K562 (cell line): ENCODE measurements at regions not wholly inside any gene's neighbourhood (a gene's known extent, or its start where the extent isn't known, plus 50 kb on each side); places are given as distances from the start of the nearest gene placed in this dataset.

Experiments
- ATAC-seq: fragments of 200-7000 bp; cut with Tn5 transposase; 3 replicates; pipeline ENCODE4 v1.9.1; 2020; ENCODE audit warnings: moderate library complexity
- BruUV-seq: library from RNA; stranded (reverse); fragments of 400-500 nt; replicated peaks from 2 replicates; lab custom pipeline; 2021; lab: Mats Ljungman, UMichigan
- CTCF ChIA-PET: fragments of 300-600 bp; formaldehyde crosslinking; extraction: SDS; loops from one replicate; lab custom pipeline; 2021; ENCODE audit warnings: low intra/inter-chr PET ratio; lab: Yijun Ruan, JAX
- POLR2A ChIA-PET: fragments of 300-600, 350-650 bp; sonication (Branson Sonifier 250); formaldehyde crosslinking; extraction: SDS; loops from one replicate; lab custom pipeline; 2021; ENCODE audit warnings: antibody characterized with exemption, inconsistent platforms; lab: Yijun Ruan, JAX
- DNase-seq, 4 experiments: peaks; one replicate each; pipeline versions ENCODE4 v3.0.0 to v3.0.0-alpha.2; 2011 to 2018; ENCODE audit warnings: low spot score in 3 of 4, mixed read lengths in 3 of 4; ENCODE audit errors: extremely low read depth in 1 of 4
- FAIRE-seq: peaks from 2 replicates; lab custom pipeline; 2011; peaks lifted over from hg19 to GRCh38; lab: Jason Lieb, UNC
- H2AFZ ChIP-seq: 2 replicates; pipeline ENCODE4 v1.6.0; 2011; ENCODE audit warnings: low read depth, low read length, control low read depth, inconsistent platforms
- H3K27ac ChIP-seq: fragments of 200-600 bp; 3 replicates; pipeline ENCODE4 v1.8.0; 2011; ENCODE audit warnings: low read depth, mild to moderate bottlenecking, control low read depth, inconsistent platforms, low read length, moderate library complexity, mixed read lengths; ENCODE audit errors: extremely low read depth
- H3K27me3 ChIP-seq, 2 experiments: fragments of 300-600 bp in 1 of 2; 2 replicates in 1 of 2; 3 replicates in 1 of 2; pipeline versions ENCODE4 v1.6.0 to v1.8.0; 2011; ENCODE audit warnings: inconsistent platforms in 2 of 2, low read length in 2 of 2, mild to moderate bottlenecking in 1 of 2, mixed read lengths in 1 of 2, moderate library complexity in 1 of 2; ENCODE audit not compliant: control insufficient read depth in 2 of 2, insufficient read depth in 2 of 2
- H3K36me3 ChIP-seq: fragments of 300-600 bp; 3 replicates; pipeline ENCODE4 v1.8.0; 2011; ENCODE audit warnings: mild to moderate bottlenecking, low read length, inconsistent platforms; ENCODE audit not compliant: control insufficient read depth, insufficient read depth
- H3K4me1 ChIP-seq, 2 experiments: fragments of 200-600 bp in 1 of 2; replicated peaks in 1 of 2; 2 replicates in 1 of 2; 3 replicates in 1 of 2; pipeline versions ENCODE4 v1.5.1 to v1.8.0; 2011; ENCODE audit warnings: inconsistent platforms in 2 of 2, low read length in 2 of 2, mild to moderate bottlenecking in 1 of 2, mixed read lengths in 1 of 2, moderate library complexity in 1 of 2; ENCODE audit not compliant: control insufficient read depth in 2 of 2, insufficient read depth in 2 of 2
- H3K4me2 ChIP-seq: 2 replicates; pipeline ENCODE4 v1.6.1; 2011; ENCODE audit warnings: low read length, control low read depth, inconsistent platforms, mixed read lengths; ENCODE audit not compliant: insufficient read depth
- H3K4me3 ChIP-seq: fragments of 200-600 bp; sonication (generic), shearing (Covaris generic); 2 replicates; pipeline ENCODE4 v1.5.1; 2016; ENCODE audit warnings: control low read depth, inconsistent platforms
- H3K79me2 ChIP-seq: fragments of 200-600 bp; 3 replicates; pipeline ENCODE4 v1.8.0; 2011; ENCODE audit warnings: low read length, inconsistent platforms; ENCODE audit not compliant: control insufficient read depth, insufficient read depth
- H3K9ac ChIP-seq, 2 experiments: 2 replicates each; pipeline versions ENCODE4 v1.6.0 to v1.6.1; 2011; ENCODE audit warnings: low read depth in 2 of 2, low read length in 2 of 2, control low read depth in 1 of 2, inconsistent platforms in 1 of 2, mild to moderate bottlenecking in 1 of 2, mixed read lengths in 1 of 2; ENCODE audit not compliant: insufficient read depth in 1 of 2
- H3K9me1 ChIP-seq: one replicate; pipeline ENCODE4 v1.6.0; 2011; ENCODE audit warnings: inconsistent platforms, mild to moderate bottlenecking, low read length, moderate library complexity; ENCODE audit not compliant: control insufficient read depth, insufficient read depth
- H3K9me3 ChIP-seq: replicated peaks from 2 replicates; pipeline ENCODE4 v1.5.1; 2011; ENCODE audit warnings: low read depth, low read length, inconsistent platforms; ENCODE audit not compliant: control insufficient read depth, insufficient read depth
- H4K20me1 ChIP-seq: replicated peaks from 2 replicates; pipeline ENCODE4 v1.6.1; 2011; ENCODE audit warnings: low read length, inconsistent platforms, mixed read lengths; ENCODE audit not compliant: control insufficient read depth, insufficient read depth
- BACH1 ChIP-seq: fragments of 200-800 bp; sonication (Bioruptor generic); IDR thresholded peaks from 2 replicates; pipeline ENCODE4 v1.6.1; 2016; ENCODE audit warnings: missing genetic modification characterization, missing compliant biosample characterization
- HDAC1 ChIP-seq, 2 experiments: fragments of 450-650 bp; IDR thresholded peaks; 2 replicates each; pipeline ENCODE4 v1.6.1; 2016 to 2017; ENCODE audit warnings: inconsistent platforms in 1 of 2, mild to moderate bottlenecking in 1 of 2, moderate library complexity in 1 of 2
- RBBP5 ChIP-seq: fragments of 200-600 bp; sonication (generic); IDR thresholded peaks from 2 replicates; pipeline ENCODE4 v1.6.1; 2012; ENCODE audit warnings: borderline replicate concordance, mild to moderate bottlenecking, low read length, control low read depth, inconsistent platforms; ENCODE audit not compliant: insufficient read depth, poor library complexity, severe bottlenecking
- RBM14 ChIP-seq: fragments of 200-400 bp; formaldehyde crosslinking; IDR thresholded peaks from 2 replicates; pipeline ENCODE4 v1.6.1; 2018; ENCODE audit warnings: low read depth, mild to moderate bottlenecking, low read length, moderate library complexity, borderline replicate concordance; ENCODE audit not compliant: insufficient read depth
- RBM39 ChIP-seq: fragments of 200-400 bp; formaldehyde crosslinking; optimal IDR thresholded peaks from 2 replicates; pipeline ENCODE3; 2018; ENCODE audit warnings: low read depth, low read length
- STAG1 ChIP-seq: sonication (generic); formaldehyde crosslinking; IDR thresholded peaks from 2 replicates; pipeline ENCODE4 v1.5.0; 2020; ENCODE audit warnings: missing genetic modification reagents, borderline replicate concordance
- TARDBP ChIP-seq: fragments of 450-650 bp; IDR thresholded peaks from 2 replicates; pipeline ENCODE4 v1.6.1; 2016
- ZNF253 ChIP-seq: fragments of 250-450 bp; sonication (Bioruptor Pico); conservative IDR thresholded peaks from 2 replicates; pipeline ENCODE4 v1.6.1; 2021; ENCODE audit warnings: mild to moderate bottlenecking
- ZNF347 ChIP-seq: fragments of 450-650 bp; formaldehyde crosslinking; IDR thresholded peaks from 2 replicates; pipeline ENCODE4 v1.4.0; 2020; ENCODE audit warnings: low read depth, mild to moderate bottlenecking, moderate library complexity
- ZNF668 ChIP-seq: fragments of 250-450 bp; sonication (Bioruptor Pico); IDR thresholded peaks from 2 replicates; pipeline ENCODE4 v1.8.0; 2022; ENCODE audit warnings: mild to moderate bottlenecking, inconsistent platforms
- in situ Hi-C: fragments of 300-500 bp; cut with MboI; formaldehyde crosslinking; loops from 4 replicates; pipeline ENCODE4 v1.15.0; 2018; ENCODE audit warnings: inconsistent platforms, mixed read lengths
- intact Hi-C: fragments of 100-400 bp; cut with micrococcal nuclease; formaldehyde crosslinking; loops from 2 replicates; pipeline ENCODE4 v1.14.2; 2022
- TF ChIP-seq, protein P1 (sequence below), 2 experiments: fragments of 200-800 bp in 1 of 2; sonication (Bioruptor generic) in 1 of 2; sonication (generic) in 1 of 2; formaldehyde crosslinking in 1 of 2; IDR thresholded peaks in 1 of 2; conservative IDR thresholded peaks in 1 of 2; 2 replicates each; pipeline versions ENCODE4 v1.5.0 to v1.6.1; 2016 to 2020; ENCODE audit warnings: missing compliant biosample characterization in 1 of 2, missing genetic modification characterization in 1 of 2, missing genetic modification reagents in 1 of 2
- TF ChIP-seq, protein P2 (sequence below), 2 experiments: fragments of 450-650 bp in 1 of 2; IDR thresholded peaks; 2 replicates each; pipeline ENCODE4 v1.6.1; 2011 to 2017; ENCODE audit warnings: low read depth in 2 of 2, antibody characterized with exemption in 1 of 2, borderline replicate concordance in 1 of 2, low read length in 1 of 2, mild to moderate bottlenecking in 1 of 2, mixed read lengths in 1 of 2; ENCODE audit not compliant: control insufficient read depth in 1 of 2

DNA sequence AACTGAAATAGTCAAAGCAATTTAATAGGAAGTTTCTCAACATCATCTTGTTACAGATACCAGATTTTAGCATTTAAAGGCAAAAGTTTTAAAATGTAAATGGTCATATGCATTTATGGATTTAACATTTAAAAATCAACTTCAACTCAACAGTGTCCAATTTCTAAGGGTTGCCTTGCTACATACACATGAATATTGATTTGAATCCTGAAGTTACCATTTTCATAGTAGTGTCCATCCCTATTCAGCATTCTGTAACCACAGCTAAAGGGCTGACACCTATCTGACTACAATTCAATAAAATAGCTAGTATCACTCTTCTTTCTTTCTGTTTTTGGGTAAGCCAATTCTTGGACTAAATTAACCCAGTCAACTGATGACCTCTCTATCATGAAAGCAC, 164.0 kb upstream of the CFAP20DC start:
- no TSS peak for BruUV-seq
- FAIRE-seq (no peak), DNase-seq (no peak), ATAC-seq (no peak)
- Histone ChIP-seq H3K9ac (no peak overlapping the region), H3K79me2 (no peaks in the 10 kb centered on the region), H3K4me1 (no peaks in the 10 kb centered on the region), H3K36me3 (no peaks in the 10 kb centered on the region), H3K4me3 (no peak overlapping the region), H3K9me3 (no peaks in the 10 kb centered on the region), H2AFZ (no peak overlapping the region), H3K27ac (no peak overlapping the region), H4K20me1 (no peaks in the 10 kb centered on the region), H3K27me3 (no peaks in the 10 kb centered on the region), H3K4me2 (no peak overlapping the region), H3K9me1 (no peaks in the 10 kb centered on the region)
- CTCF ChIA-PET: no interaction called here
- in situ Hi-C loops: no loop called here
- TF ChIP-seq STAG1 (CRISPR knock-in tag) (no peak), TARDBP (no peak), RBM39 (no peak), HDAC1 (IDR thresholded peaks at IDR 0.05) (no peak), ZNF347 (no peak), RBBP5 (no peak), RBM14 (no peak), ZNF253 (CRISPR knock-in tag) (no peak), ZNF668 (CRISPR knock-in tag) (no peak), BACH1 (tag) (no peak)
- TF ChIP-seq, protein P1, sequence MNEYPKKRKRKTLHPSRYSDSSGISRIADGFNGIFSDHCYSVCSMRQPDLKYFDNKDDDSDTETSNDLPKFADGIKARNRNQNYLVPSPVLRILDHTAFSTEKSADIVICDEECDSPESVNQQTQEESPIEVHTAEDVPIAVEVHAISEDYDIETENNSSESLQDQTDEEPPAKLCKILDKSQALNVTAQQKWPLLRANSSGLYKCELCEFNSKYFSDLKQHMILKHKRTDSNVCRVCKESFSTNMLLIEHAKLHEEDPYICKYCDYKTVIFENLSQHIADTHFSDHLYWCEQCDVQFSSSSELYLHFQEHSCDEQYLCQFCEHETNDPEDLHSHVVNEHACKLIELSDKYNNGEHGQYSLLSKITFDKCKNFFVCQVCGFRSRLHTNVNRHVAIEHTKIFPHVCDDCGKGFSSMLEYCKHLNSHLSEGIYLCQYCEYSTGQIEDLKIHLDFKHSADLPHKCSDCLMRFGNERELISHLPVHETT (CRISPR knock-in tag; conservative IDR thresholded peaks at IDR 0.05 in 1 of 2, IDR thresholded peaks at IDR 0.05 in 1 of 2): no peak
- TF ChIP-seq, protein P2, sequence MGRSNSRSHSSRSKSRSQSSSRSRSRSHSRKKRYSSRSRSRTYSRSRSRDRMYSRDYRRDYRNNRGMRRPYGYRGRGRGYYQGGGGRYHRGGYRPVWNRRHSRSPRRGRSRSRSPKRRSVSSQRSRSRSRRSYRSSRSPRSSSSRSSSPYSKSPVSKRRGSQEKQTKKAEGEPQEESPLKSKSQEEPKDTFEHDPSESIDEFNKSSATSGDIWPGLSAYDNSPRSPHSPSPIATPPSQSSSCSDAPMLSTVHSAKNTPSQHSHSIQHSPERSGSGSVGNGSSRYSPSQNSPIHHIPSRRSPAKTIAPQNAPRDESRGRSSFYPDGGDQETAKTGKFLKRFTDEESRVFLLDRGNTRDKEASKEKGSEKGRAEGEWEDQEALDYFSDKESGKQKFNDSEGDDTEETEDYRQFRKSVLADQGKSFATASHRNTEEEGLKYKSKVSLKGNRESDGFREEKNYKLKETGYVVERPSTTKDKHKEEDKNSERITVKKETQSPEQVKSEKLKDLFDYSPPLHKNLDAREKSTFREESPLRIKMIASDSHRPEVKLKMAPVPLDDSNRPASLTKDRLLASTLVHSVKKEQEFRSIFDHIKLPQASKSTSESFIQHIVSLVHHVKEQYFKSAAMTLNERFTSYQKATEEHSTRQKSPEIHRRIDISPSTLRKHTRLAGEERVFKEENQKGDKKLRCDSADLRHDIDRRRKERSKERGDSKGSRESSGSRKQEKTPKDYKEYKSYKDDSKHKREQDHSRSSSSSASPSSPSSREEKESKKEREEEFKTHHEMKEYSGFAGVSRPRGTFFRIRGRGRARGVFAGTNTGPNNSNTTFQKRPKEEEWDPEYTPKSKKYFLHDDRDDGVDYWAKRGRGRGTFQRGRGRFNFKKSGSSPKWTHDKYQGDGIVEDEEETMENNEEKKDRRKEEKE (IDR thresholded peaks at IDR 0.05; ENCODE audit: borderline replicate concordance in 1 of 2, control insufficient read depth in 1 of 2, low read depth in 2 of 2, low read length in 1 of 2): no peak
- intact Hi-C loops: loop anchor here (5.0 kb wide), 1 partner anchor 222 kb away; no protein-coding TSS in a partner anchor
- POLR2A ChIA-PET: no interaction called here
